Right cardiac atrium (tissue), 5 donors: ENCODE measurements at regions not wholly inside any gene's neighbourhood (a gene's known extent, or its start where the extent isn't known, plus 50 kb on each side); places are given as distances from the start of the nearest gene placed in this dataset.
"Not testable (repeated sequence)": the region's sequence is repeated elsewhere in the genome, so short reads cannot be mapped to it uniquely, and the experiment has no call there.

ENCODE experiments used
- ATAC-seq, 2 donors: fragments of 200-7000 bp; cut with Tn5 transposase; one replicate each; pipeline versions ENCODE4 v1.8.0 to v1.9.1; 2020; ENCODE audit warnings: moderate library complexity in 2 of 2, mild to moderate bottlenecking in 1 of 2
- DNase-seq, 3 donors: peaks; one replicate each; pipeline ENCODE4 v3.0.0-alpha.2; 2020
- H3K27ac ChIP-seq: one replicate; pipeline ENCODE4 v1.5.1; 2013; ENCODE audit warnings: mild to moderate bottlenecking, low read length, control low read depth, moderate library complexity
- H3K27me3 ChIP-seq: one replicate; pipeline ENCODE4 v1.6.1; 2013; ENCODE audit not compliant: control insufficient read depth, insufficient read depth
- H3K4me1 ChIP-seq: one replicate; pipeline ENCODE4 v1.6.1; 2013; ENCODE audit warnings: low read length; ENCODE audit not compliant: control insufficient read depth, insufficient read depth
- H3K4me3 ChIP-seq: one replicate; pipeline ENCODE4 v1.5.1; 2013; ENCODE audit warnings: low read length, control low read depth
- H3K9me3 ChIP-seq: one replicate; pipeline ENCODE4 v1.6.1; 2013; ENCODE audit warnings: low read length; ENCODE audit not compliant: control insufficient read depth
- WGBS: extraction: QIAGEN DNeasy Blood & Tissue Kit; methylation state at CpG from one replicate; pipeline ENCODE4 v1.1.7; 2013; 5-methylcytosine and 5-hydroxymethylcytosine counted together
- intact Hi-C, 4 donors: fragments of 100-400 bp; cut with DNase I; formaldehyde crosslinking; loops; one replicate each; pipeline versions ENCODE4 v1.11.0 to v1.14.0; 2022 to 2023
- donor health status: healthy with polysubstance abuse.
- donor health status: DM: no; HTN: yes; CAD: no.
- donor health status: DM: no; HTN: no; CAD: no.
- donor health status: DM: no; HTN: yes; CAD: no; lungs with severe emphysema.
- donor health status: DM: yes; HTN: yes; CAD: no.

DNA sequence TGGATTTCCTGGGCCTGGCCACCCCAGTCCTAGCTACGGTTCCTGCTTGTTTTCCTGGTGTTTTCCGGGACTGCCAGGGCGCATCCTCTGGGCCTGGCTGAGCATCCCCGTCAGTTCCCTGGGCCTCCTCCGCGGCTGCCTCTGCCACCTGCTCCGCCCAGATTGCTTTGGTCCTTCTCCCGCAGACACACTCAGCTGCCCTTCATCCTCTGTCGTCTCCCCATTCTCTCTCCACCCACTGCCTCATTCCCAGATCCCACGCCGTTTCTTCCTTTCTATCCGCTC lies 153.2 kb upstream of the NBPF19 start:
- peak; percentile 16 to 55 for ATAC-seq
- intact Hi-C loops, H3K27ac ChIP-seq, H3K4me3 ChIP-seq, H3K27me3 ChIP-seq, DNase-seq, H3K4me1 ChIP-seq, H3K9me3 ChIP-seq: not testable (repeated sequence)
- no CpG with 5 or more reads among the region's 12 CpGs for WGBS

GRCh38 chr1:149330081-149330335 lies 144.8 kb upstream of the NBPF19 start:
- intact Hi-C loops, H3K4me3 ChIP-seq, H3K27ac ChIP-seq, H3K27me3 ChIP-seq, ATAC-seq, H3K4me1 ChIP-seq, DNase-seq, H3K9me3 ChIP-seq: not testable (repeated sequence)

- H3K9me3 ChIP-seq, H3K4me1 ChIP-seq, intact Hi-C loops, H3K27me3 ChIP-seq, H3K27ac ChIP-seq, ATAC-seq, H3K4me3 ChIP-seq, DNase-seq: not testable (repeated sequence)
- no CpG with 5 or more reads among the region's 2 CpGs for WGBS
Observed at GRCh38 chr1:149336082-149336481, 138.8 kb upstream of the NBPF19 start.

- H3K4me1 ChIP-seq, H3K4me3 ChIP-seq, DNase-seq, H3K27ac ChIP-seq, H3K27me3 ChIP-seq, intact Hi-C loops, H3K9me3 ChIP-seq: not testable (repeated sequence)
- peak; percentile 85 to 92 for ATAC-seq
- no CpG with 5 or more reads among the region's 18 CpGs for WGBS
Observed at GRCh38 chr1:149338221-149338691, 136.6 kb upstream of the NBPF19 start.

- ATAC-seq, H3K27me3 ChIP-seq, DNase-seq, intact Hi-C loops, H3K27ac ChIP-seq, H3K9me3 ChIP-seq, H3K4me3 ChIP-seq, H3K4me1 ChIP-seq: not testable (repeated sequence)
- no CpG with 5 or more reads among the region's 7 CpGs for WGBS
Observed at GRCh38 chr1:149338698-149339097, 136.1 kb upstream of the NBPF19 start.

GRCh38 chr1:149349448-149349847 lies 125.4 kb upstream of the NBPF19 start:
- DNase-seq, H3K9me3 ChIP-seq, intact Hi-C loops, H3K27ac ChIP-seq, H3K27me3 ChIP-seq, H3K4me3 ChIP-seq, H3K4me1 ChIP-seq, ATAC-seq: not testable (repeated sequence)
- no CpG with 5 or more reads among the region's 1 CpG for WGBS

GRCh38 chr1:149352205-149352604 lies 122.6 kb upstream of the NBPF19 start:
- WGBS: no CpG with 5 or more reads among the region's 1 CpG
- H3K4me1 ChIP-seq, intact Hi-C loops, H3K27me3 ChIP-seq, H3K27ac ChIP-seq, DNase-seq, H3K9me3 ChIP-seq, H3K4me3 ChIP-seq, ATAC-seq: not testable (repeated sequence)

DNA sequence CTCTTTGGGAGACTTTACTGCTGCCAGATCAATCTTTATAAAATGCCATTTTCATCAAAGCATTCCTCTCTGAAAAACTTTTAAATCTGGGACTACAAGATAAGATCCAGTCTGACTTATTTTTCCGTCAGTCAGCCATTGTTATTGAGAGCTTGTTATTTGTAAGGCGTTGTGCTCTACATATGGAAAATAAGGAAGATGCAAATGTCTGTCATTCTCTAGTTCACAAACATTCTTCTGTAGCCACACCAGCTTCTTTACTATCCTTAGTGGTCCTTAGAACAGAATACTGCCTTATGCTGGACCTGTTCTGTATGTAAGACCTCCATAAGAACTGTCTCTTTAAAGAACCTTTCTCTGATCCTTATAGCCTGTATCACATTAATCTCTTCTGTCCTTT lies 120.3 kb upstream of the NBPF19 start:
- intact Hi-C loops, DNase-seq, H3K4me3 ChIP-seq, H3K27me3 ChIP-seq, H3K27ac ChIP-seq, H3K4me1 ChIP-seq, H3K9me3 ChIP-seq, ATAC-seq: not testable (repeated sequence)
- WGBS: no CpG with 5 or more reads among the region's 2 CpGs

DNA sequence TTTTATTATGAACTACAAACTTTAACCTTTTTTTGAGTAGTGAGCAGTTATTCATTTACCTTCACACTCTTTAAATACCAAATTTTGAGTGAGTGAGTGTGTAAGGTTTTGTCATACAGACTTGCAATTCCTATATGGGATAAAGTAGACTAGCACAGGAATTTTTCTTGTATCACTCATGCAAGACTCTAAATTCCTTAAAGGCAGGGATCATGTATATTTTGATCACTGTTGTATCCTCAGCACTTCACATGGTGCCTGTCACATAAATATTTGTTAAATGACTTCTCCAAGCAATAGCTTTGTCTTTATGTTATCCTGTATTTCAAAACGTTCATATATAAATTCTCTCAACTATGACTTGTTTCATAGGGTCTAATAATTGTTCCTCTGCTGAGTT lies 119.1 kb upstream of the NBPF19 start:
- WGBS: no CpG with 5 or more reads among the region's 1 CpG
- H3K27ac ChIP-seq, H3K9me3 ChIP-seq, H3K4me3 ChIP-seq, H3K27me3 ChIP-seq, ATAC-seq, intact Hi-C loops, DNase-seq, H3K4me1 ChIP-seq: not testable (repeated sequence)

- H3K27me3 ChIP-seq, H3K9me3 ChIP-seq, DNase-seq, intact Hi-C loops, H3K4me3 ChIP-seq, H3K4me1 ChIP-seq, H3K27ac ChIP-seq: not testable (repeated sequence)
- WGBS: no CpG with 5 or more reads among the region's 4 CpGs
- peak; percentile 62 to 68 for ATAC-seq
Observed at GRCh38 chr1:149356152-149356551, 118.7 kb upstream of the NBPF19 start.

- WGBS: no CpG with 5 or more reads among the region's 3 CpGs
- DNase-seq, H3K4me3 ChIP-seq, intact Hi-C loops, H3K27ac ChIP-seq, ATAC-seq, H3K9me3 ChIP-seq, H3K4me1 ChIP-seq, H3K27me3 ChIP-seq: not testable (repeated sequence)
Observed at GRCh38 chr1:149360351-149360750, 114.5 kb upstream of the NBPF19 start.

- H3K4me3 ChIP-seq, H3K27ac ChIP-seq, ATAC-seq, DNase-seq, intact Hi-C loops, H3K4me1 ChIP-seq, H3K27me3 ChIP-seq, H3K9me3 ChIP-seq: not testable (repeated sequence)
- WGBS: no CpG with 5 or more reads among the region's 2 CpGs
Observed at GRCh38 chr1:149361310-149361709, 113.5 kb upstream of the NBPF19 start.
